Liver (tissue), 3 donors: ENCODE measurements at regions not wholly inside any gene's neighbourhood (a gene's known extent, or its start where the extent isn't known, plus 50 kb on each side); places are given as distances from the start of the nearest gene placed in this dataset.

Experiments used
- ATF3 ChIP-seq: IDR thresholded peaks from 2 replicates; pipeline ENCODE4 v1.6.1; 2016; ENCODE audit warnings: antibody characterized with exemption
- CTCF ChIP-seq: fragments of 150-350 bp; IDR thresholded peaks from 2 replicates; pipeline ENCODE4 v1.5.1; 2017; ENCODE audit warnings: improper control_type of control experiment, low read depth, low read length; ENCODE audit not compliant: missing input control
- EGR1 ChIP-seq, 2 donors: IDR thresholded peaks; 2 replicates each; pipeline ENCODE4 v1.6.1; 2016 to 2018; ENCODE audit warnings: antibody characterized with exemption in 2 of 2, low read depth in 2 of 2
- FOXA2 ChIP-seq: IDR thresholded peaks from 2 replicates; pipeline ENCODE4 v1.6.1; 2016; ENCODE audit warnings: antibody characterized with exemption
- GABPA ChIP-seq, 2 donors: IDR thresholded peaks in 1 of 2; conservative IDR thresholded peaks in 1 of 2; 2 replicates each; pipeline ENCODE4 v1.6.1; 2016; ENCODE audit warnings: antibody characterized with exemption in 2 of 2, mild to moderate bottlenecking in 1 of 2, moderate library complexity in 1 of 2
- JUND ChIP-seq, 2 donors: IDR thresholded peaks; 2 replicates each; pipeline ENCODE4 v1.6.1; 2016; ENCODE audit warnings: antibody characterized with exemption in 2 of 2
- MAX ChIP-seq: IDR thresholded peaks from 2 replicates; pipeline ENCODE4 v1.6.1; 2016; ENCODE audit warnings: antibody characterized with exemption
- NR2F2 ChIP-seq: IDR thresholded peaks from 2 replicates; pipeline ENCODE4 v1.6.1; 2016; ENCODE audit warnings: antibody characterized with exemption
- RAD21 ChIP-seq, 2 donors: IDR thresholded peaks; 2 replicates each; pipeline ENCODE4 v1.6.1; 2016; ENCODE audit warnings: antibody characterized with exemption in 2 of 2, mild to moderate bottlenecking in 2 of 2
- REST ChIP-seq: IDR thresholded peaks from 2 replicates; pipeline ENCODE4 v1.6.1; 2016; ENCODE audit warnings: antibody characterized with exemption, mild to moderate bottlenecking
- RXRA ChIP-seq, 2 donors: IDR thresholded peaks; 2 replicates each; pipeline ENCODE4 v1.6.1; 2017 to 2018; ENCODE audit warnings: antibody characterized with exemption in 2 of 2, mild to moderate bottlenecking in 1 of 2
- TAF1 ChIP-seq: conservative IDR thresholded peaks from 2 replicates; pipeline ENCODE4 v1.6.1; 2016; ENCODE audit warnings: antibody characterized with exemption, mild to moderate bottlenecking
- YY1 ChIP-seq: IDR thresholded peaks from 2 replicates; pipeline ENCODE4 v1.6.1; 2016; ENCODE audit warnings: antibody characterized with exemption, mild to moderate bottlenecking
- donor health status: healthy.
- donor health status: healthy.

GRCh38 chr3:117745516-117745915 lies 1035.9 kb downstream of the TUSC7 start:
- TF ChIP-seq CTCF: no peak
- no peak for TF ChIP-seq EGR1 (IDR thresholded peaks at IDR 0.05; ENCODE audit: low read depth in 2 of 2)
- no peak for TF ChIP-seq RAD21 (IDR thresholded peaks at IDR 0.05)
- no peak for TF ChIP-seq YY1
- no peak for TF ChIP-seq GABPA (IDR thresholded peaks at IDR 0.05 in 1 of 2, conservative IDR thresholded peaks at IDR 0.05 in 1 of 2)
- no peak for TF ChIP-seq JUND (IDR thresholded peaks at IDR 0.05)
- no peak for TF ChIP-seq MAX
- TF ChIP-seq ATF3: no peak
- TF ChIP-seq REST: no peak
- TF ChIP-seq FOXA2: no peak
- no peak for TF ChIP-seq RXRA (IDR thresholded peaks at IDR 0.05)
- no peak for TF ChIP-seq NR2F2
- TF ChIP-seq TAF1: no peak
